Parathyroid adenoma (tissue), 2 donors: ENCODE measurements at regions not wholly inside any gene's neighbourhood (a gene's known extent, or its start where the extent isn't known, plus 50 kb on each side); places are given as distances from the start of the nearest gene placed in this dataset.

Experiments used
- H2AFZ ChIP-seq: fragments of 300-600 bp; sonication (generic); one replicate; pipeline ENCODE4 v1.7.0; 2017; ENCODE audit warnings: antibody characterized with exemption, mild to moderate bottlenecking
- H3K27ac ChIP-seq: fragments of 300-600 bp; sonication (generic); one replicate; pipeline ENCODE4 v1.7.0; 2017
- H3K27me3 ChIP-seq: fragments of 300-600 bp; sonication (generic); one replicate; pipeline ENCODE4 v1.7.0; 2017; ENCODE audit warnings: low read length; ENCODE audit not compliant: control insufficient read depth, insufficient read depth
- H3K36me3 ChIP-seq: fragments of 300-600 bp; sonication (generic); one replicate; pipeline ENCODE4 v1.7.0; 2017; ENCODE audit warnings: low read length; ENCODE audit not compliant: control insufficient read depth, insufficient read depth
- H3K4me1 ChIP-seq: fragments of 300-600 bp; sonication (generic); one replicate; pipeline ENCODE4 v1.7.0; 2017; ENCODE audit warnings: control low read depth
- H3K4me2 ChIP-seq: fragments of 300-600 bp; sonication (generic); one replicate; pipeline ENCODE4 v1.7.0; 2017; ENCODE audit warnings: low read length
- H3K4me3 ChIP-seq: fragments of 300-600 bp; sonication (generic); one replicate; pipeline ENCODE4 v1.7.0; 2017; ENCODE audit warnings: low read depth, low read length
- H3K79me2 ChIP-seq: fragments of 300-600 bp; sonication (generic); one replicate; pipeline ENCODE4 v1.7.0; 2017; ENCODE audit warnings: control low read depth
- H3K9ac ChIP-seq: fragments of 300-600 bp; sonication (generic); one replicate; pipeline ENCODE4 v1.7.0; 2017; ENCODE audit warnings: mild to moderate bottlenecking
- H3K9me3 ChIP-seq: fragments of 300-600 bp; sonication (generic); one replicate; pipeline ENCODE4 v1.7.0; 2017; ENCODE audit warnings: low read length; ENCODE audit not compliant: control insufficient read depth
- CTCF ChIP-seq: fragments of 300-600 bp; sonication (generic); IDR thresholded peaks from one replicate; pipeline ENCODE4 v1.7.0; 2017; ENCODE audit warnings: antibody characterized with exemption, mild to moderate bottlenecking
- donor health status: primary hyperparathyroidism.

- no peaks in the 10 kb centered on the region for H3K4me1 ChIP-seq
- H3K9ac ChIP-seq = no peak overlapping the region
- H3K79me2 ChIP-seq = no peaks in the 10 kb centered on the region
- H3K4me2 ChIP-seq = no peak overlapping the region
- no peak overlapping the region for H3K27ac ChIP-seq
- no peak overlapping the region for H3K4me3 ChIP-seq
- no peaks in the 10 kb centered on the region for H3K9me3 ChIP-seq
- no peak for TF ChIP-seq CTCF
- H2AFZ ChIP-seq = no peak overlapping the region
- no peaks in the 10 kb centered on the region for H3K36me3 ChIP-seq
- H3K27me3 ChIP-seq = no peaks in the 10 kb centered on the region
These were observed 307.7 kb upstream of the SEMA6D start for GRCh38 chr15:47409600-47409999.

GRCh38 chr15:47410247-47410646, 307.1 kb upstream of the SEMA6D start:
- no peaks in the 10 kb centered on the region for H3K79me2 ChIP-seq
- no peaks in the 10 kb centered on the region for H3K36me3 ChIP-seq
- no peak overlapping the region for H3K9ac ChIP-seq
- H3K27ac ChIP-seq = no peak overlapping the region
- H2AFZ ChIP-seq = no peak overlapping the region
- no peak overlapping the region for H3K4me2 ChIP-seq
- H3K9me3 ChIP-seq = no peaks in the 10 kb centered on the region
- no peak for TF ChIP-seq CTCF
- H3K27me3 ChIP-seq = no peaks in the 10 kb centered on the region
- no peaks in the 10 kb centered on the region for H3K4me1 ChIP-seq
- H3K4me3 ChIP-seq = no peak overlapping the region

GRCh38 chr15:47411733-47412132, 305.6 kb upstream of the SEMA6D start:
- Histone ChIP-seq H2AFZ (no peak overlapping the region), H3K4me1 (no peaks in the 10 kb centered on the region), H3K4me3 (no peak overlapping the region), H3K79me2 (no peaks in the 10 kb centered on the region), H3K27me3 (no peaks in the 10 kb centered on the region), H3K4me2 (no peak overlapping the region), H3K27ac (no peak overlapping the region), H3K9me3 (no peaks in the 10 kb centered on the region), H3K36me3 (no peaks in the 10 kb centered on the region), H3K9ac (no peak overlapping the region)
- TF ChIP-seq CTCF = no peak

- Histone ChIP-seq H3K36me3 (no peaks in the 10 kb centered on the region), H3K27ac (no peak overlapping the region), H3K4me3 (no peak overlapping the region), H3K4me2 (no peak overlapping the region), H3K27me3 (no peaks in the 10 kb centered on the region), H3K9ac (no peak overlapping the region), H3K9me3 (no peaks in the 10 kb centered on the region), H2AFZ (no peak overlapping the region), H3K79me2 (no peaks in the 10 kb centered on the region), H3K4me1 (no peaks in the 10 kb centered on the region)
- TF ChIP-seq CTCF = no peak
These were observed 305.2 kb upstream of the SEMA6D start for GRCh38 chr15:47412136-47412535.

GRCh38 chr15:47412802-47413201, 304.5 kb upstream of the SEMA6D start:
- Histone ChIP-seq H3K36me3 (no peaks in the 10 kb centered on the region), H3K4me2 (no peak overlapping the region), H3K27me3 (no peaks in the 10 kb centered on the region), H2AFZ (no peak overlapping the region), H3K4me1 (no peaks in the 10 kb centered on the region), H3K9ac (no peak overlapping the region), H3K9me3 (no peaks in the 10 kb centered on the region), H3K79me2 (no peaks in the 10 kb centered on the region), H3K27ac (no peak overlapping the region), H3K4me3 (no peak overlapping the region)
- TF ChIP-seq CTCF = no peak
